Hematopoietic multipotent progenitor cell treated with erythropoietin and hydrocortisone succinate and interleukin-3 and kit ligand, for 4 days (in vitro differentiated cells): ENCODE measurements at regions not wholly inside any gene's neighbourhood (a gene's known extent, or its start where the extent isn't known, plus 50 kb on each side); places are given as distances from the start of the nearest gene placed in this dataset.

Experiments
- DNase-seq: peaks from one replicate; pipeline ENCODE4 v3.0.0-alpha.2; 2015

- DNase-seq, result no peak
Observed at GRCh38 chr2:103103678-103104077, 341.8 kb downstream of the TMEM182 start.

- peak; percentile 8 for DNase-seq
Observed at GRCh38 chr2:103119352-103119751, 357.5 kb downstream of the TMEM182 start.

- DNase-seq, result no peak
Observed at GRCh38 chr2:103121106-103121505, 359.3 kb downstream of the TMEM182 start.

- no peak for DNase-seq
Observed at GRCh38 chr2:103123516-103123915, 361.7 kb downstream of the TMEM182 start.

GRCh38 chr2:103130857-103131256, 369.0 kb downstream of the TMEM182 start:
- DNase-seq, result no peak

GRCh38 chr2:103132536-103133217, 370.8 kb downstream of the TMEM182 start:
- DNase-seq, result peak; percentile 15

GRCh38 chr2:103135679-103136078, 373.8 kb downstream of the TMEM182 start:
- DNase-seq, result no peak

GRCh38 chr2:103138123-103138901, 376.5 kb downstream of the TMEM182 start:
- peak; percentile 67 for DNase-seq

- peak; percentile 28 for DNase-seq
Observed at GRCh38 chr2:103139628-103140268, 377.9 kb downstream of the TMEM182 start.

- peak; percentile 5 for DNase-seq
Observed at GRCh38 chr2:103144837-103145236, 383.0 kb downstream of the TMEM182 start.

- no peak for DNase-seq
Observed at GRCh38 chr2:103145739-103146138, 383.9 kb downstream of the TMEM182 start.

GRCh38 chr2:103151046-103151445, 389.2 kb downstream of the TMEM182 start:
- DNase-seq, result peak; percentile 9

- DNase-seq, result no peak
Observed at GRCh38 chr2:103152556-103152955, 390.7 kb downstream of the TMEM182 start.

GRCh38 chr2:103153580-103154284, 391.9 kb downstream of the TMEM182 start:
- DNase-seq, result no peak

- no peak for DNase-seq
Observed at GRCh38 chr2:103155308-103155707, 393.5 kb downstream of the TMEM182 start.

GRCh38 chr2:103159018-103159417, 397.2 kb downstream of the TMEM182 start:
- DNase-seq, result peak; percentile 25

- DNase-seq, result peak; percentile 67
Observed at GRCh38 chr2:103161456-103162289, 399.8 kb downstream of the TMEM182 start.

GRCh38 chr2:103164748-103165147, 402.9 kb downstream of the TMEM182 start:
- no peak for DNase-seq

GRCh38 chr2:103165836-103166235, 404.0 kb downstream of the TMEM182 start:
- DNase-seq, result no peak

- DNase-seq, result no peak
Observed at GRCh38 chr2:103166456-103167324, 404.9 kb downstream of the TMEM182 start.

GRCh38 chr2:103167599-103167998, 405.8 kb downstream of the TMEM182 start:
- no peak for DNase-seq
